Mucosa of descending colon (tissue), 3 donors: ENCODE measurements at regions not wholly inside any gene's neighbourhood (a gene's known extent, or its start where the extent isn't known, plus 50 kb on each side); places are given as distances from the start of the nearest gene placed in this dataset.

ENCODE experiments used
- ATAC-seq: fragments of 200-7000 bp; cut with Tn5 transposase; one replicate; pipeline ENCODE4 v1.9.1; 2020; ENCODE audit warnings: mild to moderate bottlenecking, moderate library complexity
- DNase-seq, 3 donors: peaks; one replicate each; pipeline ENCODE4 v3.0.0-alpha.2; 2020
- H3K36me3 ChIP-seq: fragments of 200-600 bp; one replicate; pipeline ENCODE4 v1.8.0; 2021; ENCODE audit warnings: low read depth, mild to moderate bottlenecking
- H3K4me1 ChIP-seq: fragments of 200-600 bp; one replicate; pipeline ENCODE4 v1.8.0; 2021; ENCODE audit warnings: low read depth, mild to moderate bottlenecking
- H3K4me3 ChIP-seq: fragments of 200-600 bp; one replicate; pipeline ENCODE4 v1.8.0; 2021; ENCODE audit warnings: mild to moderate bottlenecking
- H3K9me3 ChIP-seq: fragments of 200-600 bp; one replicate; pipeline ENCODE4 v1.8.0; 2021; ENCODE audit warnings: mild to moderate bottlenecking
- CTCF ChIP-seq: fragments of 200-600 bp; IDR thresholded peaks from one replicate; pipeline ENCODE4 v1.8.0; 2022; ENCODE audit warnings: antibody characterized with exemption, mild to moderate bottlenecking
- intact Hi-C, 2 donors: fragments of 100-400 bp; cut with DNase I in 1 of 2; cut with micrococcal nuclease in 1 of 2; formaldehyde crosslinking; loops; one replicate each; pipeline versions ENCODE4 v1.11.0 to v1.11.1; 2022; cut with DNase I, micrococcal nuclease
- donor health status: DM: no; HTN: no; CAD: no; lungs with moderate emphysema.
- donor health status: DM: no; HTN: no; CAD: no.
- donor health status: DM: no; HTN: yes; CAD: no.

GRCh38 chr3:74372743-74373142 is 241.7 kb downstream of the CNTN3 start:
- DNase-seq, result no peak
- H3K4me1 ChIP-seq, result peaks cover 3% of the 10 kb centered on the region
- H3K9me3 ChIP-seq, result no peaks in the 10 kb centered on the region
- H3K4me3 ChIP-seq, result no peak overlapping the region
- no peak for TF ChIP-seq CTCF
- intact Hi-C loops, result no loop called here
- H3K36me3 ChIP-seq, result no peaks in the 10 kb centered on the region
- no peak for ATAC-seq

- H3K9me3 ChIP-seq, result no peaks in the 10 kb centered on the region
- no peak for DNase-seq
- no peaks in the 10 kb centered on the region for H3K4me1 ChIP-seq
- TF ChIP-seq CTCF, result no peak
- no peak for ATAC-seq
- no peak overlapping the region for H3K4me3 ChIP-seq
- intact Hi-C loops, result no loop called here
- no peaks in the 10 kb centered on the region for H3K36me3 ChIP-seq
These were observed 244.1 kb downstream of the CNTN3 start for GRCh38 chr3:74370342-74370741.

GRCh38 chr3:74366331-74366730 is 248.1 kb downstream of the CNTN3 start:
- DNase-seq (no peak), ATAC-seq (no peak)
- Histone ChIP-seq H3K4me1 (no peaks in the 10 kb centered on the region), H3K4me3 (no peak overlapping the region), H3K9me3 (no peaks in the 10 kb centered on the region), H3K36me3 (no peaks in the 10 kb centered on the region)
- no peak for TF ChIP-seq CTCF
- intact Hi-C loops, result no loop called here

GRCh38 chr3:74363346-74363745 is 251.1 kb downstream of the CNTN3 start:
- DNase-seq (no peak), ATAC-seq (no peak)
- no peak for TF ChIP-seq CTCF
- no peaks in the 10 kb centered on the region for H3K9me3 ChIP-seq
- H3K4me3 ChIP-seq, result no peak overlapping the region
- intact Hi-C loops, result no loop called here
- H3K4me1 ChIP-seq, result no peaks in the 10 kb centered on the region
- no peaks in the 10 kb centered on the region for H3K36me3 ChIP-seq

- H3K4me3 ChIP-seq, result no peak overlapping the region
- TF ChIP-seq CTCF, result no peak
- H3K9me3 ChIP-seq, result no peaks in the 10 kb centered on the region
- no peak for DNase-seq
- ATAC-seq, result no peak
- no peaks in the 10 kb centered on the region for H3K4me1 ChIP-seq
- intact Hi-C loops, result no loop called here
- H3K36me3 ChIP-seq, result no peaks in the 10 kb centered on the region
These were observed 254.1 kb downstream of the CNTN3 start for GRCh38 chr3:74360406-74360805.

- no peaks in the 10 kb centered on the region for H3K36me3 ChIP-seq
- no peak overlapping the region for H3K4me3 ChIP-seq
- H3K4me1 ChIP-seq, result no peaks in the 10 kb centered on the region
- no peak for TF ChIP-seq CTCF
- DNase-seq (no peak), ATAC-seq (no peak)
- intact Hi-C loops, result no loop called here
- H3K9me3 ChIP-seq, result no peaks in the 10 kb centered on the region
These were observed 256.6 kb downstream of the CNTN3 start for GRCh38 chr3:74357881-74358280.
